GM19025 (cell line): ENCODE measurements at regions not wholly inside any gene's neighbourhood (a gene's known extent, or its start where the extent isn't known, plus 50 kb on each side); places are given as distances from the start of the nearest gene placed in this dataset.

ENCODE experiments used
- ATAC-seq: cut with Tn5 transposase; IDR thresholded peaks from one replicate; pipeline ENCODE4 v1.9.1; 2021; ENCODE audit warnings: mild to moderate bottlenecking, low read depth, moderate library complexity; ENCODE audit not compliant: unreplicated experiment

DNA sequence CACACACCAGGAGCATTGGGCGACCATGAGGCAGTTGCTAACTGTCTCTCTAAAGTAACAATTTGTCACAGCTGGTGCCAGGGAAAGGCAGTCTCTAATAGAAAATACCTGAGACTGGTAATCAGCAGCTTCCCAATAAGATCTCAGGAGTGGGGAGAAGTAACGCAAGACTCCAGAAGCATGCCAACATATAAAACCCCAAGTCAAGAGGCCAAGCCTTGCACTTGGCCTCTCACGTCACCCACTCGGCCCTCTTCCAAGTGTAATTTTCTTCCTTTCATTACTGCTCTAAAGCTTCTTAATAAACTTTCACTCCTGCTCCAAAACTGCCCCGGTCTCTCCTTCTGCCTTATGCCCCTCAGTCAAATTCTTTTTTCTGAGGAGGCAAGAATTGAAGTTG lies 455.6 kb upstream of the ACVR2A start:
- ATAC-seq, result no peak

DNA sequence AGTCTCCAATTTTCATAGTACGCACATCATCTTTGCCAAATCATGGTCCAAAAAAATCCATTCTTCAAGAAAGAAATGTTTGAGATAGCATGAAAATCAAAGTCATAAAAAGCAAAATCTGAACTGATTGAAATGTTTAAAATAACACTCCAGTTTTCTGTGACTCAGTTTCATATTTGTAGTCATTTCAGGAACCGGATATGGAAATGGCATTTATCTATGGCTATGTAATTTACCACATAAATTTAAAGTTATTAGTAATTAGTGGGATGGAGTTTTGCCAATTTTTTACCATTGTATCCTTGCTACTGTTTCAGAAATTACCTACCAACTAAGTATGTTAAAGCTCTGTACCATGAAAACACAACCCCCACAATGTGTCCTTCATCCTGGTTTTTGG lies 456.6 kb upstream of the ACVR2A start:
- no peak for ATAC-seq

DNA sequence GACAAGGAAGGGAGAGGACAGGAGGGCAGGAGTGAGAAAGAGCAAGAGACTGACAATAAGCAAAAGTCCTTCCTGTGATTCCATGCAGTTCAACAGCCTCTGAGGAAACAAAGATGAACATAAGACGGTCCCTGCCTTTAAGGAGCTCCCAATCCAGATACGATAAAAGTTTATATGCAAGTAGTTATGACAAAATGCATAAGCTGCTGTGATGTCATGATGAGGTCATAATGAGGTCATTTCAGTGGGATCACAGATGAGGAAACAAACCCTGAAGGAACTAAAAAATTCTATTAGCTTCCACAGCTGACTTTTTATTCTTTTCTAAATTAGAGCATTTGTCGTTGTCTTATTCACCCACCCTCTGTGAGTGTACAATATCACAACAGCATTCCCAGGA lies 458.5 kb upstream of the ACVR2A start:
- no peak for ATAC-seq

DNA sequence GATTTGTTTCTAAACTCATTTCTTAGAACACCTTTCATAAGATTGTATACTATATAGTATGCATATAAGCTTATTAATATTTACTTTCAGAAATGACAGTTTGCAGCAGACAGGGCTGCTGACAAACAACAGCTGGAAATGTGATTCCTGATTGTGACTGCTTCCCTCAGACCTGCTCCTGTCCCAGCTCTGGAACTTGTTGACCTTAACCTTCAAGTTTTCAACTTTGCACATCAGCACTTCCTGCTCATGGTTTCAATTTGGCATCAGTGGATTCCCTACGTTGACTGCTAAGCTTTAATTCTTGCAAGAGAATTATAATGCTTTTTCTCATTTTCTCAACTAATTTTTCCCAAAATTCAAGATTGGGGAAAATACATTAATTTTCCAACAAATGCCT lies 459.2 kb upstream of the ACVR2A start:
- ATAC-seq, result no peak

DNA sequence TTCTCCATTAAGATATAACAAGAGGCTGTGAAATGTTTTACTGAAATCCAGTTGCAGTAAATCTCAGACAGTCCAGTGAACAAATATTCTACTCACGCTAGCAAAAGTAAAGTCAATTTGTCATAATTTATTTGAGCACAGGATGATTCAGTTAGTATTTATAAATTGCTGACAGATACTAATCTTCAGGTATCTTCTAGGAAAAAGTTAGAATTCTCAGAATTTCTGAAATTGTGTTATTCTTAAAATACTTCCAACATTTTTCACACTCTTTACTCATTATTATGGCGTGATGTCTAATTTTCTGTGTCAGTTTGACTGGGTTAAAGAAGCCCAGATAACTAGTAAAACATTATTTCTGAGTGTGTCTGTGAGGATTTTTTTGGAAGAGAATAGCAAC lies 460.2 kb upstream of the ACVR2A start:
- ATAC-seq, result no peak

DNA sequence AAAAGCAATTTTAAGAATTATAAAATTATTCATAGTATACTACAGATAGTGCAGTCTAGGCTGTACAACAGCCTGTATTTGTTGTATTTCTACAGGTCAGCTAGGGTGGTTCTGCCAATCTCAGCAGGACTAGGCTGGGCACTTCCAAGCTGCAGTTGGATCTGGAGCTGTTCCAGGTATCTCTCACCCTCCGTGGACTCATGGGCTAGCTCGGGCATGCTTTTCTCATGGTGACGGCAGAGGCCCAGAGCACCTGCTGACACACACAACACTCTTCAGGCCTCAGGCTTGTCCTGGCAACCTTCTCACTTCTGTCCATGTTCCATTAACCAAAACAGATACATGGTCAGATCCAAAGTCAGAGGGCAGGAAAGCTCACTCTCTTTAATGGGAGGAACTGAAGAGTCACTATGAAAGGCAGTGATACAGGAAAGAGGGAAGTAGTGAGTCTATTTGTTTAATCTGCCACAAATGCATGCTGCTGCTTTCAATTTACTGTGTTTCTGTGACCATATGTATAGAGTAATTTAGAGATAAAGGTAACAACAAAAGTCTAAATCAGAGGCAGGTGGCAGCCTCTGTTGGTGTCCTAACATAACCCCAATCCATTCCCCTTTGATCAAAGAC lies 462.4 kb upstream of the ACVR2A start:
- ATAC-seq, result no peak

DNA sequence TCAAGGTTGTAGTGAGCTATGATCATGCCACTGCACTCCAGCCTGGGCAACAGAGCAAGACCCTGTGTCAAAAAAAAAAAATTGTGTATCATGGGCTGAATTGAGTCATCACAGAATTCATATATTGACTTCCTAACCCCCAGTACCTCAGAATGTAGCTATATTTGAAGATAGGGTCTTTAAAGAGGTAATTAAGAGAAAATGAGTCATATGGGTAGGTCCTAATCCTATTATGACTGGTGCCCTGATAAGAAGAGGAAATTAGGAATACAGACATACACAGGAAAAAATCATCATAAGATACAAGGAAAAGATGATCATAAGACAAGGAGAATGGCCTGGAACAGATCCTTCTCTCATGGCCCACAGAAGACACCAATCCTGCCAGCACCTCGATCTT lies 466.4 kb upstream of the ACVR2A start:
- no peak for ATAC-seq

DNA sequence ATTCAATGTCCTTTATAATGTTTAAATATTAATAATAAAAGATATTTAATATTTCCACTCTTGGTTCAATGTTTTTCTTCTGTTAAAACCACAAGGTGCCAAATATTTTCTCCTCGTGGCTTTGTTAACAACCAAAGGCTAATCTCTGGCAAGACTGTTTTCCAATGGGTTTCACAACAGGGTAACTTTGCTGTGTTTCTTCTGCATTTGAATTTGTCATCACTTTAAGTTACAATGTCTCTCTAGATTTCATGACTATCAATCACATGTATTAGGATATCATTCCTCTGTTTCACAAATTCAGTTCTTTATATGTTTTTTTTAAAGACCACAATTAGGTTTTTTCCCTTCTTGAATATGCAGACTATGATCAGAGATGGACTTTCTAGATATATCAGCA lies 469.8 kb upstream of the ACVR2A start:
- ATAC-seq, result no peak

DNA sequence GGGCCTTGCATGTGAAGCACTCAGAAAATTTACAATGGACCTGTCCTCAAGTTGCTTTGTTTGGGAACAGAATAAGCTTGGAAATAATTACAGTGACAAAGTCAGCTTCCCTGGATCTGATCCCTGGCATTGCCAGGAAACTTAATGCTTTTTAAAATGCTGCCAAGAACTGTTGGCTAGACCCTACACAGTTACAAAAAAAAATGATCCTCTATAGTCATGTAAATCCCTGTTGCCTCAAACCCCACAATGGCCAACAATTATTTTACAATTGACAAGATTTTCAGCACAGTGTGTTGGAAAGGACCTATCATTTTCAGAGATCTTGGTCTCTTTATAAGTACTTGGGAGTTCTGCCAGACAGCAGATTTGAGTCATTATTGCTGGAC lies 470.4 kb upstream of the ACVR2A start:
- no peak for ATAC-seq

DNA sequence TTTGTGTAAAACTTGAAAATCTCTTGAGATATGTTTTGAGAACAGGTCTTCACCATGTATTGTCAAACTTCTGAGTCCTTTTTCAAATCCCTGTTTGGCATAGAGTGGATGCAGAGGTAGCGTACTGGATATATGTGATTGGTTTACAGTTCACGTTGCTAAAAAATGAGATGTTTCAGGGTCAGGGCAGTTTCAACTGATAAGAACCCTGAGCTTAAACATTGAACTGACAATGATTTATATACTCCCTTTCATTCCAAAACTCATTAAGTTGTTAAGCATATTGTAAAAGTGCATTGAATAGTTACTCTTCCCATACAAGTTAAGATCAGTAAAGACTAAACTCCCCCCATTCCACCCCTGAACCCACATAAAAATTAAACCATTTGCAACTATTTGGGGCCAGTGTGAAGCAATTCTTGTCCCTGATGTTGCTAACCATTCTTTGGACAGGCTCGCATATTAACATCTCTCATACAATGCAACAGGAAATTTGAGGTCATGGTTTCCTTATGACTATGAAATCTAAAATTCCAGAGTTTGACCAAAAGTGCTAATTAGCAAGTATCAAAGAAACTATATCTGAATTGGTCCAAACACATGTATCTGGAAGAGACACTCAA lies 470.9 kb upstream of the ACVR2A start:
- ATAC-seq, result no peak

DNA sequence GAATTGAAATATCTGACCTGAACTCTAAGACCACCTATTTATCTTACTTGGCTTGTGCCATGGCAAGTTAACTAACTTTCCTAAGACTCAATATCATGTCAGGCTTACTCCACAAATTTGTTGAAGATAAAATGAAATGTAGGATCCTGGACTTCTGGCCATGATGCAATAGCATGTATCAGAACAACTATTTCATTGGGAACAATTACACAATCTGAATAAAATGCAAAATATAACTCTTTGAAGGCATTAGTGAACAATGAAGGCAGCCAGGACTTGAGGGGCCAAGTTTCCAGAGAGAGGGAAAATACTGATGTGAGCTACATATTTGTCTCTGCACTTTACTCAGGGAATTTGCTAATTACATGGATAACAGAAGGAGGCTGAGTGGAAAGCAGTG lies 476.5 kb upstream of the ACVR2A start:
- ATAC-seq, result no peak

DNA sequence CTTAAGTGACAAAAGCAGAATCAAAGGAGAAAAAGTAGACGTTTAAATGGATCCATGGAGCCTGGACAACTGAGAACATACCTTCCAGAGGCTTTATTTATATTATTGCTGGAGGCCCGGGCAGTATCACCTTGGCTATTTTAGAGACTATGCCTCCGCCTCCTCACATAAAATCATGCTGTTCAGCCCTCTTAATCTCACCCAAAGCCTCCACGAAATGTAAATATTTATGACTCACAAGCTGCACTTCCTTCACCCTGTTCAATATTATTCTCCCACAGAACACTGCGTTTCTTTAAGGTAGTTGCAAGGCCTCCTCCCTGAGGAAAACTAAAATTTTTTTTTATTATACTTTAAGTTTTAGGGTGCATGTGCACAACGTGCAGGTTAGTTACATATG lies 478.6 kb upstream of the ACVR2A start:
- ATAC-seq, result no peak

DNA sequence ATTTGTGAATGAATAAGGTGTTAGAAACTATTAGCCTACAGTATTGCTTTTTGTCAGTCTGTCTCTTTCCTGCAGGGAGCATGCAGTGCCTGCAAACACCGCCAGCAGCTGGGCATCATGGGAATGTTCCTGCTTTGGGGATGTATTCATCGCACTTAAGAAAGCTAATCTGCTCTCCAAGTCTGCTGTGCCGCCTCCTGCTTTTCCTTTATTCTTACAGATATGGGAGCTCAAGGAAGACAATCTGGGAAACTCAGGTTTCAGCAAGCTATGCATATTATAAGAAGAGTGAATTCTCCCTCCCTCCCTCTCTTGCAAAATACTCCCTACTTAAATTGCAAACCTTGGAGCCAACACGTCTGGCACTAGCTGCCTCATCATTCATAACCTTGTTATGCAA lies 479.2 kb upstream of the ACVR2A start:
- no peak for ATAC-seq

DNA sequence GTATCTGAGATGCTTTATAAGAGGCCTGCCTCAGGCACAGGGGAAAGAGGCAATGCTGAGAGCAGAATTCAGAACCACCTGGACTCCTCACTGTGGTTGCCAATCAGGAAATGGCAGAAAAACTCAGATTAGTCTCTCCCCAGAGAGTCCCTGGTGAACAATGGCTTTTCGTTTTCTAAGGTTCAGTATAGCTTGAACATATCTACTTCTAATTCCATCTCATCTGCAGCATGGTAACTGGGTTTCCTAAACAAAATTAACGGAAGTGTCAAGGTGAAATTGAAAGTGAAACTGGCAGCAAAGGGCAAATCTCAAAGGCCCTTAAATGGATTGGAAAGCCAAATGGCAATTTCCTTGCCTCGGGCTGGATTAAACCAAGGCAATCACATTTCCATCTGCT lies 480.2 kb upstream of the ACVR2A start:
- peak; percentile 49 for ATAC-seq

DNA sequence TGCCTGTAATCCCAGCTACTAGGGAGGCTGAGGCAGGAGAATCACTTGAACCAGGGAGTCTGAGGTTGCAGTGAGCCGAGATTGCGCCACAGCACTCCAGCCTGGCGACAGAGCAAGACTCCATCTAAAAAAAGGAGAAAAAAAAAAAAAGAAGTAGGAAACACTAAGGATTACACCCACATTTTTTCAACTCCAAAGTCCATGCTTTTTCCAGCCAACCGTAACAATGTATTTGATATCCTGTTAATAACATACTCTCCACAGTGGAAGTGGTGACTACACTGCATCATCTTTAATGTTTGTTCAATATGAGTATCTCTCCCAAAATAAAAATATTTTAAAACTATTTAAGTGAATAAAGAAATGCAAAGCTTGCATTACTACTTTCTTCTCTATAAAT lies 481.6 kb upstream of the ACVR2A start:
- ATAC-seq, result no peak

DNA sequence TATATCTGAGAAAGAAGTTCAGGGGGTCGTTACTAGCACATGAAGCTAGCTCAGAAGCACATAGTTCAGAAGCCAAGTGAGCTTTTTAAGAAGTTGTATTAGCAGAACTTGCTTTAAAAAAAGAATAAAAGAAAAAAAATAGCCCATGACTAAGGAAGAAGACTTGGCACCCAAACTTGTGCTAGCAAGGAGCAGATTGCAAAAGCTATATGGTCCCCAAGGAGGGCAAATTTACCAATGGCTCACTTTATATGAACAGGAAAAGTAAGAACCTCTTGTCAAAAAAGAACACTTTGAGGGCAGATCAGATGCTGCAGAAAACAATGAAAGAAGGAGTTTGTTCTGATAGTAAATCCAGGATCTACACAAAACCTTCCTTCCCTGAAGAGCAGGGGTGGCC lies 486.5 kb upstream of the ACVR2A start:
- ATAC-seq, result no peak

DNA sequence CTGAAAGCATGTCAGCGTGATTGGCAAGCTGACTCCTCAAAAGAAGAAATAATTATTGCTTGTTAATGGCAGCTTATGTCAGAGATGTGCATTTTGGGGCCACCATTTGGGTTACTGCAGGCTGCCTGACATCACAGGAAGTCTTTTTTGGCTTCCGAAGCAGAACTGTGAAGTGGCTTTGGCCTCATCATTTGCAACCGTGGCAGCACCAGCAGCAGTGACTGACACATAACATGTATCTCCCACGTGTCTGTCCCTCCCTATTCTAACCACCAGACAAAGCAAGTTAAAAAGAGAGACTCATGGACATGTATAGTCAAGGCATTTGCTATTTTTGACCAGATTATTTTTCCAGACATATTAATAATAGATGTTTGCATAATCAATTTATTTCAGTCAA lies 488.7 kb upstream of the ACVR2A start:
- no peak for ATAC-seq

DNA sequence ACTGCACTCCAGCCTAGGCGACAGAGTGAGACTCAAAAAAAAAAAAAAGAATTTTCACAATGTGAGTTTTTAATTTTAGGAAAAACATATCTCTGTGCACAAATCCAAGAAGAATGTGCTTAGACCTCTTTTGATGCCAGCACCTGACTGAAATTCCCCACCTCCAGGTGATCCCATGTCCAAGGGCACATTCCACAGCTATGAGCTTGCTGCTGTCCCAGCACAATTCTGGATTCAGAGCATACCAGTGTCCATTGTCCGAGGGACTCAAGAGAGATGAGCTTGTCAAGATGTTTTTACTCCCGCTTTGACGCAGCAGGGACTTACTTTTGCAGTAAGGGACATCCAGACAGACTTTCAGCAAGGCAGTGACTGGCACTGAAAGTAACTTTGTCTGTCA lies 489.1 kb upstream of the ACVR2A start:
- ATAC-seq, result no peak

DNA sequence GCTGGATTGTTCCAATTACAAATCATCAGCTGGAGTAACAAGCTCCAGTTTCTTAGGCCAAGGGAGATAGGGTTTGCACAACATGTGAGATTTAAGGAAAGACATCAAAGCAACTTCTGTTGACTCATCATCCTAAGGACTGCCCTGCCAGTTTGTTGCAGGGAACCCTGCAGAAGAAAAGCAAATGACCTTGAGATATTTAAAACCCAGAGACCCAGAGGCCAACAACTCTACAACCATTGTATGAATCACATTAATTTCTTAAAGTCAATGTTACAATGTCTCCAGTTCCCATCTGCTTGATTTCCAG lies 491.8 kb upstream of the ACVR2A start:
- ATAC-seq, result no peak

DNA sequence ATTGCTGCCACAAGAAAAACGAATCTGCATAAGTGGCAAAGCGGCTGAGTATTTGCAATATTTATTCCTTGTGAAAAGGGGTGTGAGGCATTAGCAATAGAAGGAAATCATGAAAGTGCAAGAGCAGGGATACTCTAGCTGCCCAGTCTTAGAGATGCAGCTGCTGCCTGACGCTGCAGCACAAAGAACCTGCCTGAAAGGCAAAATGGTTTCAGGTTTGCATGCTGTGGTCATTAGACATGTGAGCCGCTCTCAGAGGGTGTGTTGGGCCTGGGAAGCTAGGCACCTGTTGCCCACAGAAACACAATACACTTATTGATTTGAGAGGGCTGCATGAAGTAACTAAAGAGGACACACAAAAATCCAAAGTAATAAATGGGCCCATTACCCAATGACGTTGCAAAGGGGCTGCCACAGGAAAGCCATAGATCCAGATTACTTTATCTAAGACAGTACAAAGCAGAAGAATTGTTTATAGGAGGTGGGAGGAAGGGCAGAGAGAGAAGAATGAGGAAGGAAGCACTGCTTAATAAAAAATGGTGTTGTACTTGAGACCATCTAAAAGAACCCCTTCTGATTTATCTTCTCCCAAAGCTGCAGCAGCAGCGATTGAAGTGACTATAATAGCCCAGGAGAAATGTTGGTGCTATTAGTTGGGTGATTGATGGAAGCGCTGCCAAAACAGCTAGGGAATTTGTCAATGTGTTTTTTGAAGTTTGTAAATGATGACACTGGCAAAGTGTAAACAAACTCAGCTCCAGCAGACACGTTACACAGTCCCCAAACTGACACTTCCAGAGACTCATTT lies 492.4 kb upstream of the ACVR2A start:
- no peak for ATAC-seq

DNA sequence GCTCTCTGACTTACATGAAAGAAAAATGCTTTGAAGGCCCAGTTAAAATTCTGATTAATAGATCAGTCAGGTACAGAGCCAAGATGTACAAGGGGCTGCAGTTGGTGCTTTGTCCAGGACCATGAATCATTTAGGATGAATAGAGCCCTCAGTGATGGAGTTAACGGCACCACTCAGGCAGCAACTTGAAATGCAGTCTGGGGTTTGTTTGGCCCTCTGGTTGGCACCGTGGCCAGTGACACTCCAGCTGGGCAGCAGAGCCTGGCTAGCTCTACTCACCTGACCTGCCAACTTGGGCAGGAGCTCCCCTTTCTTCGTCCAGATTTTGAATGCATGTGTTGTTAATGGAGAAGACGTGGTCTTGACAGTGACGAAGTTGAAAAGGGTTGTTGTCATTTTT lies 493.0 kb upstream of the ACVR2A start:
- no peak for ATAC-seq

DNA sequence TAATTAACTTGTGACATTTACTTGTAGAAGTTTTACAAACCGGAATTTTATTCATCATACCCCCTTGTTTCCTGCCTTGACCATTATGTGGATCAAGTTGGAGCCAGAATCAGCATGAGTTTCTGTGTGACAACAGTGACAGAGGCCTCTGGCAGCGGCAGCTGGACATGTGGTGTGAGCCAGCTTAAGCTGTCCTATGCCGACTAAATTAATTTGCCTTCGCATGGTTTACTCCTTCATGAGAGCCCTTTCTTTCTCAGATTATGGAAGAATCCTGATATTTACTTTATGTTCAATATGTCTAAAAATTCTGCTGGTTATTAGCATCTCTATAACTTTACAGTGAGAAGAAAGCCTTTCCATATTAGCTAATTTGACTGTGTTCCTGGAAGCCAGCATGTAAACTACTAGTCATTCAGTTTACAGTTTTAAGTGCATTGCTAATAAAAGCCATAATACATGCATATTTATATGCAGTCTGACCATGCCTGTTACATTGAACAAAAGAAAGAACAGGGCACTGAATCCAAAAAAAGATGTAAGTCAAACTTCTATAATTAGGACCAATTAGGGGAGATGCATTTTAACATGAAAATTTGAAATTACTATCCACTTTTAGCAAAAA lies 495.8 kb upstream of the ACVR2A start:
- ATAC-seq, result no peak
